ENCODE measurements at regions not wholly inside any gene's neighbourhood (a gene's known extent, or its start where the extent isn't known, plus 50 kb on each side); places are given as distances from the start of the nearest gene placed in this dataset.

- no peak for DNase-seq
- intact Hi-C loops (cut with DNase I) = no loop called here
- Histone ChIP-seq H3K27me3 (ENCODE audit: control insufficient read depth, insufficient read depth, low read length) (no peaks in the 10 kb centered on the region), H3K27ac (ENCODE audit: low read depth in 2 of 2, low read length in 2 of 2) (no peak overlapping the region), H3K9ac (ENCODE audit: low read length in 3 of 3) (no peak overlapping the region), H3K4me3 (ENCODE audit: low read length in 3 of 3) (no peak overlapping the region), H3K4me1 (ENCODE audit: control insufficient read depth in 2 of 3, insufficient read depth in 2 of 3, low read depth in 1 of 3, low read length in 3 of 3) (no peaks in the 10 kb centered on the region), H3K36me3 (ENCODE audit: control insufficient read depth in 2 of 3, insufficient read depth in 3 of 3, low read length in 3 of 3) (no peaks in the 10 kb centered on the region), H3K9me3 (ENCODE audit: control insufficient read depth in 2 of 3, insufficient read depth in 1 of 3, low read length in 3 of 3) (peaks cover 0 to 11% (median 0%) of the 10 kb centered on the region in 3 donors)
- no peak for FAIRE-seq
- no peak for TF ChIP-seq CTCF (IDR thresholded peaks at IDR 0.05; ENCODE audit: borderline replicate concordance, extremely low read depth, insufficient read depth)
Measured at GRCh38 chr3:10561946-10562560, 56.7 kb upstream of the ATP2B2 start.

GRCh38 chr3:10563396-10563795 is 58.0 kb upstream of the ATP2B2 start:
- H3K36me3 ChIP-seq (ENCODE audit: control insufficient read depth in 2 of 3, insufficient read depth in 3 of 3, low read length in 3 of 3) = no peaks in the 10 kb centered on the region
- H3K4me1 ChIP-seq (ENCODE audit: control insufficient read depth in 2 of 3, insufficient read depth in 2 of 3, low read depth in 1 of 3, low read length in 3 of 3) = no peaks in the 10 kb centered on the region
- DNase-seq = no peak
- H3K4me3 ChIP-seq (ENCODE audit: low read length in 3 of 3) = no peak overlapping the region
- intact Hi-C loops (cut with DNase I) = no loop called here
- H3K9ac ChIP-seq (ENCODE audit: low read length in 3 of 3) = no peak overlapping the region
- H3K9me3 ChIP-seq (ENCODE audit: control insufficient read depth in 2 of 3, insufficient read depth in 1 of 3, low read length in 3 of 3) = peaks cover 0 to 11% (median 0%) of the 10 kb centered on the region in 3 donors
- no peak overlapping the region for H3K27ac ChIP-seq (ENCODE audit: low read depth in 2 of 2, low read length in 2 of 2)
- no peak for TF ChIP-seq CTCF (IDR thresholded peaks at IDR 0.05; ENCODE audit: borderline replicate concordance, extremely low read depth, insufficient read depth)
- no peaks in the 10 kb centered on the region for H3K27me3 ChIP-seq (ENCODE audit: control insufficient read depth, insufficient read depth, low read length)
- no peak for FAIRE-seq

GRCh38 chr3:10565814-10566213 is 60.4 kb upstream of the ATP2B2 start:
- H3K36me3 ChIP-seq (ENCODE audit: control insufficient read depth in 2 of 3, insufficient read depth in 3 of 3, low read length in 3 of 3) = no peaks in the 10 kb centered on the region
- no peaks in the 10 kb centered on the region for H3K4me1 ChIP-seq (ENCODE audit: control insufficient read depth in 2 of 3, insufficient read depth in 2 of 3, low read depth in 1 of 3, low read length in 3 of 3)
- TF ChIP-seq CTCF (IDR thresholded peaks at IDR 0.05; ENCODE audit: borderline replicate concordance, extremely low read depth, insufficient read depth) = no peak
- no peaks in the 10 kb centered on the region for H3K27me3 ChIP-seq (ENCODE audit: control insufficient read depth, insufficient read depth, low read length)
- intact Hi-C loops (cut with DNase I) = no loop called here
- H3K9ac ChIP-seq (ENCODE audit: low read length in 3 of 3) = no peak overlapping the region
- FAIRE-seq (no peak), DNase-seq (no peak)
- no peak overlapping the region for H3K4me3 ChIP-seq (ENCODE audit: low read length in 3 of 3)
- H3K9me3 ChIP-seq (ENCODE audit: control insufficient read depth in 2 of 3, insufficient read depth in 1 of 3, low read length in 3 of 3) = peaks cover 0 to 11% (median 0%) of the 10 kb centered on the region in 3 donors
- H3K27ac ChIP-seq (ENCODE audit: low read depth in 2 of 2, low read length in 2 of 2) = no peak overlapping the region

GRCh38 chr3:10566451-10566850 is 61.1 kb upstream of the ATP2B2 start:
- Histone ChIP-seq H3K9ac (ENCODE audit: low read length in 3 of 3) (no peak overlapping the region), H3K27me3 (ENCODE audit: control insufficient read depth, insufficient read depth, low read length) (no peaks in the 10 kb centered on the region), H3K4me1 (ENCODE audit: control insufficient read depth in 2 of 3, insufficient read depth in 2 of 3, low read depth in 1 of 3, low read length in 3 of 3) (no peaks in the 10 kb centered on the region), H3K27ac (ENCODE audit: low read depth in 2 of 2, low read length in 2 of 2) (no peak overlapping the region), H3K36me3 (ENCODE audit: control insufficient read depth in 2 of 3, insufficient read depth in 3 of 3, low read length in 3 of 3) (no peaks in the 10 kb centered on the region), H3K4me3 (ENCODE audit: low read length in 3 of 3) (no peak overlapping the region), H3K9me3 (ENCODE audit: control insufficient read depth in 2 of 3, insufficient read depth in 1 of 3, low read length in 3 of 3) (peaks cover 0 to 11% (median 0%) of the 10 kb centered on the region in 3 donors)
- intact Hi-C loops (cut with DNase I) = no loop called here
- FAIRE-seq (no peak), DNase-seq (no peak)
- TF ChIP-seq CTCF (IDR thresholded peaks at IDR 0.05; ENCODE audit: borderline replicate concordance, extremely low read depth, insufficient read depth) = no peak

All from kidney (tissue), 13 donors.